IMR-90 (cell line): ENCODE measurements at regions not wholly inside any gene's neighbourhood (a gene's known extent, or its start where the extent isn't known, plus 50 kb on each side); places are given as distances from the start of the nearest gene placed in this dataset.

ENCODE experiments used
- BHLHE40 ChIP-seq: fragments of 150-350 bp; IDR thresholded peaks from 2 replicates; pipeline ENCODE4 v1.6.1; 2016; ENCODE audit warnings: mild to moderate bottlenecking, low read depth, low read length
- CEBPB ChIP-seq: IDR thresholded peaks from 2 replicates; pipeline ENCODE4 v1.6.1; 2012; ENCODE audit warnings: low read depth, low read length, improper control_type of control experiment
- MXI1 ChIP-seq: IDR thresholded peaks from 2 replicates; pipeline ENCODE4 v1.6.1; 2012; ENCODE audit warnings: low read depth, mild to moderate bottlenecking, low read length, moderate library complexity, borderline replicate concordance
- POLR2A ChIP-seq: IDR thresholded peaks from 2 replicates; pipeline ENCODE4 v1.6.1; 2012; ENCODE audit warnings: mild to moderate bottlenecking, low read depth, low read length
- RAD21 ChIP-seq: IDR thresholded peaks from 2 replicates; pipeline ENCODE4 v1.6.1; 2012; ENCODE audit warnings: low read length, improper control_type of control experiment
- RCOR1 ChIP-seq: IDR thresholded peaks from 2 replicates; pipeline ENCODE4 v1.6.1; 2012; ENCODE audit warnings: mild to moderate bottlenecking, low read length, improper control_type of control experiment; ENCODE audit not compliant: insufficient replicate concordance
- RFX5 ChIP-seq: IDR thresholded peaks from 2 replicates; pipeline ENCODE4 v1.8.0; 2012; ENCODE audit warnings: low read depth, mild to moderate bottlenecking, low read length, moderate library complexity
- TF ChIP-seq, protein P1 (sequence below): conservative IDR thresholded peaks from 2 replicates; pipeline ENCODE4 v1.5.1; 2012; ENCODE audit warnings: mild to moderate bottlenecking, low read depth, low read length, improper control_type of control experiment
- TF ChIP-seq, protein P2 (sequence below): fragments of 150-350 bp; IDR thresholded peaks from 2 replicates; pipeline ENCODE4 v1.6.1; 2017; ENCODE audit warnings: mild to moderate bottlenecking, antibody characterized with exemption, low read length, low read depth

DNA sequence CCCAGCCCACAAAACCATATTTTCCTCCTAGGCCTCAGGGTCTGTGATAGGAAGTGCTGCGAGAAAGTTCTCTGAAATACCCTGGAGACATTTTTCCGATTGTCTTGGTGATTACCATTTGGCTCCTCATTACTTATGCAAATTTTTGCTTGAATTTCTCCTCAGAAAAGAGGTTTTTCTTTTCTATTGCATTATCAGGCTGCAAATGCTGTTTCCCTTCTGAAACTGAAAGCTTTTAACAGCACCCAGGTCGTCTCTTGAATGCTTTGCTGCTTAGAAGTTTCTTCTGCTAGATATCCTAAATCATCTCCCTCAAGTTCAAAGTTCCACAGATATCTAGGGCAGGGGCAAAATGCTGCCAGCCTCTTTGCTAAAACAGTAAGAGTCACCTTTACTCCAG, 434.2 kb downstream of the PCDH20 start:
- TF ChIP-seq RAD21 (no peak), RFX5 (no peak), MXI1 (no peak), POLR2A (no peak), BHLHE40 (no peak), RCOR1 (no peak), CEBPB (no peak)
- TF ChIP-seq, protein P1, sequence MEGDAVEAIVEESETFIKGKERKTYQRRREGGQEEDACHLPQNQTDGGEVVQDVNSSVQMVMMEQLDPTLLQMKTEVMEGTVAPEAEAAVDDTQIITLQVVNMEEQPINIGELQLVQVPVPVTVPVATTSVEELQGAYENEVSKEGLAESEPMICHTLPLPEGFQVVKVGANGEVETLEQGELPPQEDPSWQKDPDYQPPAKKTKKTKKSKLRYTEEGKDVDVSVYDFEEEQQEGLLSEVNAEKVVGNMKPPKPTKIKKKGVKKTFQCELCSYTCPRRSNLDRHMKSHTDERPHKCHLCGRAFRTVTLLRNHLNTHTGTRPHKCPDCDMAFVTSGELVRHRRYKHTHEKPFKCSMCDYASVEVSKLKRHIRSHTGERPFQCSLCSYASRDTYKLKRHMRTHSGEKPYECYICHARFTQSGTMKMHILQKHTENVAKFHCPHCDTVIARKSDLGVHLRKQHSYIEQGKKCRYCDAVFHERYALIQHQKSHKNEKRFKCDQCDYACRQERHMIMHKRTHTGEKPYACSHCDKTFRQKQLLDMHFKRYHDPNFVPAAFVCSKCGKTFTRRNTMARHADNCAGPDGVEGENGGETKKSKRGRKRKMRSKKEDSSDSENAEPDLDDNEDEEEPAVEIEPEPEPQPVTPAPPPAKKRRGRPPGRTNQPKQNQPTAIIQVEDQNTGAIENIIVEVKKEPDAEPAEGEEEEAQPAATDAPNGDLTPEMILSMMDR: no peak
- TF ChIP-seq, protein P2, sequence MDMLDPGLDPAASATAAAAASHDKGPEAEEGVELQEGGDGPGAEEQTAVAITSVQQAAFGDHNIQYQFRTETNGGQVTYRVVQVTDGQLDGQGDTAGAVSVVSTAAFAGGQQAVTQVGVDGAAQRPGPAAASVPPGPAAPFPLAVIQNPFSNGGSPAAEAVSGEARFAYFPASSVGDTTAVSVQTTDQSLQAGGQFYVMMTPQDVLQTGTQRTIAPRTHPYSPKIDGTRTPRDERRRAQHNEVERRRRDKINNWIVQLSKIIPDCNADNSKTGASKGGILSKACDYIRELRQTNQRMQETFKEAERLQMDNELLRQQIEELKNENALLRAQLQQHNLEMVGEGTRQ: no peak
